ENCODE measurements at regions not wholly inside any gene's neighbourhood (a gene's known extent, or its start where the extent isn't known, plus 50 kb on each side); places are given as distances from the start of the nearest gene placed in this dataset.
"Not testable (repeated sequence)": the region's sequence is repeated elsewhere in the genome, so short reads cannot be mapped to it uniquely, and the experiment has no call there.

DNA sequence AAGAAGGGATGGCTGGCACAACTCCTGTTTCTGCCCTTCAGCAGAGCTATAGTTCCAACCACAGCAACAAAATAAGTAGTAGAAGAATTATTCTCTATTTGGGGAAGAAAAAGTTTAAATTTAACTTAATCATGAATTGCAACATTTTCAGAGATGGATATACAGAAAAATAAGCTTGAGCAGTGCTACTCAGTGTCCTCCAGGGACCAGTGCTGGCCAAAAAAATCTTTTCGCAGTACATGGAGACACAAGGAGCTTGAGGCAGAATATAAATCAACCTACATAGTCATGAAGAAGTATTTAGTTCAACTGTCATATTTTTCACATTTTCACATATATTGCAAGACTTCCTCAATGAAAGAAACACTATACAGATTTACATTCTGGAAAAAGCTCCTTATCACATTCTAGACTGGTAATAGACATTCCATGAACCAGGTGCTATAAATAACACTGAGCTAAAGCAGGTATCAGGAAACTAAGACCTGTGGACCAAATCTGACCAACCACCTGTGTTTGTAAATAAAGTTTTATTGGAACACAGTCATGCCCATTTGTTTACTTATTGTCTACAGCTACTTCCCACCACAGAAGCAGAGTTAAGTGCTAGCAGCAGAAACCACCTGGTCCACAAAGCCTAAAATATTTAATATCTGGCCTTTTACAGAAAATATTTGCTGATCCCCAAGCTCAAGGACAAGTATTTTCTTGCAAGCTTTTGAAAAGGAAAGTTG is 101.9 kb downstream of the RGS21 start:
- no peak for DNase-seq (ENCODE audit: low read depth in 3 of 3)

DNA sequence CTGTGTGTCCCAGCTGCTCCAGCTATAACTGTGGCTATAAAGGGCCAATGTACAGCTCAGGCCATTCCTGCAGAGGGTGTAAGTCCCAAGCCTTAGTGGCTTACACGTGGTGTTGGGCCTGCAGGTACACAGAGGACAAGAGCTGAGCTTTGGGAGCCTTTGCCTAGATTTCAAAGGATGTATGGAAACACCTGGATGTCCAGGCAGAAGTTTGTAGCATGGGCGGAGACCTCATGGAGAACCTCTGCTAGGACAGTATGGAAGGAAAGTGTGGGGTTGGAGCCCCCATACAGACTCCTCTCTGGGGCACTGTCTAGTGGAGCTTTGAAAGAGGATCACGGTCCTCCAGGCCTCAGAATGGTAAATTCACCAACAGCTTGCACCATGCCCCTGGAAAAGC is 113.9 kb downstream of the RGS21 start:
- no peak for DNase-seq (ENCODE audit: low read depth in 3 of 3)

DNA sequence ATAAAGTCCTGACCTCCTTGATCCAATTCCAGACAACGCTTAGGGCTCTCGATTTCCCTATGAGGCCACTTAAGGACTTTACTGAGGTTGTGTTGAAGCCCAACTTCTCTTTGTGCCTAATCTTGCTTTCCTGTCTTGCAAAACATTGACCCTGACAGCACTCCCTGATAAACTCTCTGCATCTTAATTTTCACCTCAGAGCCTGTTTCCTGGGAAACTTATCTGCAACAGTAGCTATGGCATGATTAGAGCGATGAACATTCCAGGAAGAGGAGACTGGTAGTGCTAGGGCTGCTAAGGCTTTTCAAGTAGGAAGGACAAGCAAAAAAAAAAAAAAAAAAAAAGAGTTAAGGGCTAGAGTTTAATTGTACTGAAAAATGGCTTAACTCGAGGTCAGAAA is 118.9 kb downstream of the RGS21 start:
- DNase-seq (ENCODE audit: low read depth in 3 of 3), result no peak

DNA sequence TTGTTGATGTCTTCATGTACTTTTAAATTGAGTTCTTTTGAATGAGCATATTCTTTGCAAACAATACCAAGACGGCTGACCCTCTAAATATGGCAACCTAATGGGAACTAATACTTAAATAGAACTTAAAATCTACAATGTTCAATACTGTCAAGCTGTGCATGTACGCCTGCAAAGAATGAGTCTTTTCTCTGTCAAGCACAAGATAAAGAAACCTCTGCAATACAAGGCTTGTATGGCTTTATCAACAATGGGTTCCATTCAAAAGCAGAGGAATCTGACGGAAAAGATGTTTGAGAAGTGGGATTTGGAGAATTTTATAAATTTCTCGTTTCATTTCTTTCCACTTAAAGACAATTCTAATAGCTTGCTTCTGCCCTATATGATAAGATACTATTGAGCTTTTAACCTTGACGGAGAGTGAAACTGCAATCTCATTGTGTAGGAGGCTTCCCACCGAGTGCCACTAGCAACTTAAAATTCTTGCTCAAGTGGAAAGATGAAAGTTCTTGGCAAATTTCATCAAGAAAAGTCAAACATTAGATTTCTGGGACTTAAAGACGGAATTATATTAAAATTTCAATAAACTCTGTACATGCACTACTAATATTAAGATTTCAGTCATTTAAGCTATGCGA is 119.8 kb downstream of the RGS21 start:
- DNase-seq (ENCODE audit: low read depth in 3 of 3), result no peak

DNA sequence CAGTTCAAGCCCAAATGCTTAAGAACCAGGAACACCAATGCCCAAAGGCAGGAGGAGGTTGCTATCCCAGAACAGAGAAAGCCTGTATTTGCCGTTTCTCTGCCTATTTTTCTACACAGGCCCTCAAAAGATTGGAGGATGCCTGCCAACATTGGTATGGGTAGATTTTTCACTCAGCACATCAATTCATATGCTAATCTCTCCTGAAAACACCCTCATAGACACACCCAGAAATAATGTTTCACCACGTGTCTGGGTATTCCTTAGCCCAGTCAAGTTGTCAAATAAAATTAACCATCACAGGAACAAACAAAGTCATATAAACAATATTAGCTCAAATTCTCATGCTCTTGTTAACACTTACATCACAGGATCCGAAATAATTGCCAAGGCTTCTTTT is 121.9 kb downstream of the RGS21 start:
- DNase-seq (ENCODE audit: low read depth in 3 of 3), result no peak

DNA sequence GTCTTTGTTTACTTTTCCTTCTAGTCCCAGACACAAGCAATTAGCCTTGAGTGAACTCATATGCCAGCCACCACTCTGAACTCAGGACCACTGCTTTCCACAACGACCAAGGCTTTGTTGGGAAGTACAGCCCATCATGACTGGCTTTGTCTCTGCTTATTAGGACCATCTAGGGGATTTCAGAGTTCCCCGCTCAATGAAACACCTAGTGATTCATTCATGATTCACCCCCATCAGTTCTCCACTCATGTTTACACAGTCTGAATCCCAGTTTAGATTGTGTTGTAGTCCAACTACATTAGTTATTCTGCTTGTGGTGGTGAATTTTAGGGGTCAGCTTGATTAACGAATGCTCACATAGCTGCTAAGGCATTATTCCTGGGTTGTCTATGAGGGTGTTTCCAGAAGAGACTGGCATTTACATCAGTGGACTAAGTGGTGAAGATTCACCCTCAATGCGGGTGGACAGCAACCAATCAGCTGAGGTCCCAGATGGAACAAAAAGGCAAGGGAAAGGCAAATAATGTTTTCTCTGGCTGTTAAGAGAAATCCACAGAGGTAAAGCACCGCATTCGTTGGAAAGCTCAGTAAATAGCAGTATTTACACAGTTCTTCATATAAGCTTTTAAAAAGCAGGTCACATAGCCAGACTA is 122.7 kb downstream of the RGS21 start:
- no peak for DNase-seq (ENCODE audit: low read depth in 3 of 3)

DNA sequence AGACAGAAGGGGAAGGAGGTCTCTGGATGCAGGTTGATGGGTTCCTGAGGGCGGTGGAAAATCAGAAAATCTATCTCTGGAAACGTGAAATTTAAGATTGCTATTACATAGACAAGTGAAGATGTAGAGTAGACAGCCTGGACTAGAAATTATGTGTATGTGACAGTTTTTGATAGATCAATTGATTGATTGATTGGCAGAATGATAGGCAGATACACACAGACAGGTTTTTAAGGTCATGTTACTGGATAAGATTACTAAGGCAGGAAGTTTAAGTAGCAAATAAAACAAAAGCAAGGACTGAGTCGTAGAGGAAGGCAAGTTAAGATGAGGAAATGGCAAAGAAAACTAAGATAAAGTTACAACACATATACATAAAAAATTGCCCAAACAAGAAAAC is 124.7 kb downstream of the RGS21 start:
- no peak for DNase-seq (ENCODE audit: low read depth in 3 of 3)

DNA sequence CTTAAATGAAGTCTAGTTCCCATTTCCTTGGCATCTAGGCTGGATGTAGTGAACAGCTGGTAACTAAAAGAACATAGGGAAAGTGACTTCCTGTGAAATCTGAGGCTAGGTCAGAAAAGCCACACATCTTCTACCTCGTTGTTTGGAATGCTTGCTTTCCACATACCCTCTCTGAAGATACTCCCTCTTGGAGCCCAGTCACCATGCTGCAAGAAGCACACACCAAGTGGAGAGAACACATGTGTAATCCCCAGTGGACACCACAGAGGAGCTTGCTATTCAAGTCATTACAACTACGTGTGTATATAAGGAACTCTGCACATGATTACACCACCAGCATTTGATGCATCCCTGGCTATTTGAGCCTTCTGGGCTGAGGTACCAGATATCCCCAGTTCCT is 125.9 kb downstream of the RGS21 start:
- no peak for DNase-seq (ENCODE audit: low read depth in 3 of 3)

DNA sequence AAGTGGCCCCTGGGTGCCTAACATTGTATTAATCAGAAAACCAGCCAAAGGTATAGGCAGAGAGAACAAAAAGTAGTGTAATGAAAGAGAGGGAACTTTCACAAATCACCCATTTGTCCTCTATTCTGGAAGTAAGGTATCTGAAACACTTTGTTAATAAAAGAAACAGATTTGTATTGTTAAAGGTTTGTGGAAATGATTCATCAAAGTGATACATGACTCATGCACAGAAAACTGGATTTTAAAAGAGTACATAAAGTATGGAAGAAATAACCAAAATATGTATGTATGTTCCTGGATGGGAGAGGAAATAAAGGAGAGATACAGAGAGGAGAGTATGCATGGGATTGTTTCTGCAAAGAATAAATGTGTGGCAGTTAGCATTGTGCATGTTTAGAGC is 126.8 kb downstream of the RGS21 start:
- DNase-seq (ENCODE audit: low read depth in 3 of 3), result no peak

DNA sequence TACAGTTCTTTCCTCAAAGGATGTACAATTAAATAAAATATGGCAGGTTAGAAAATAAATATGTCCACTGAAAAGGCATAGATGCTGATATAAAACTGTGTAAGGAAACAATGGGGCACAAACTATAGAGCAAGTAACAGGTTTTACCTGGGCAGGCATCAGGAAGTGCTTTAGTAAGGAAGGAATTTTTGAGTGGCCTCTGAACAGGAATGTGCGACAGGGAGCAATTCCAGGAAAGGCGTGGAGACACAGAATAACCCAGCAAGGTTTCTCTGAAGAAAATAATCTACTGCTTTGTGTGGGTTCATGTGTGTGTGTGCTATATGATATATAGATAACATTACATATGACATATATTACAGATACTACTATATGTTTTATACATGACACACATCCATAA is 128.4 kb downstream of the RGS21 start:
- DNase-seq (ENCODE audit: low read depth in 3 of 3), result no peak

DNA sequence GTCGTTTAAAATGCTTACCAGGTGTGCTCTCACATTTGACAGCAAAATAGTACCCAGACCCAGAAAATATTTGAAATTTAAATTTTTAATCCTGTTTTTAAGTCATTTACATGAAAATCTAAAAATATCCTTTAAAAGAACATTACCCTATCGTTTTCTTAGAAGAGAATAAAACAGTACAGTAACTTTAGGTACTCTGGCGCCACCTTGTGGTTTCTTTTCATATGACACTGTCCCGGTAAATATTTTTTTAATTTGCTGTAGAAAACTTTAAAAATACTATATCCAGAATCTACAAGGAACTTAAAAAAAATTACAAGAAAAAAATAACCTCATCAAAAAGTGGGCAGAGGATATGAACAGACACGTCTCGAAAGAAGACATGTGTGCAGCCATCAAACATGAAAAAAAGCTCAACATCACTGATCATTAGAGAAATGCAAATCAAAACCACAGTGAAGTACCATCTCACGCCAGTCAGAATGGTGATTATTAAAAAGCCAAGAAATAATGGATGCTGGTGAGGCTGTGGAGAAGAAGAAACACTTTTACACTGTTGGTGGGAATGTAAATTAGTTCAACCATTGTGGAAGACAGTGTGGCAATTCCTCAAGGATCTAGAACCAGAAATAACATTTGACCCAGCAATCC is 129.2 kb downstream of the RGS21 start:
- DNase-seq (ENCODE audit: low read depth in 3 of 3), result peak in 1 of 3 experiments; percentile 34

DNA sequence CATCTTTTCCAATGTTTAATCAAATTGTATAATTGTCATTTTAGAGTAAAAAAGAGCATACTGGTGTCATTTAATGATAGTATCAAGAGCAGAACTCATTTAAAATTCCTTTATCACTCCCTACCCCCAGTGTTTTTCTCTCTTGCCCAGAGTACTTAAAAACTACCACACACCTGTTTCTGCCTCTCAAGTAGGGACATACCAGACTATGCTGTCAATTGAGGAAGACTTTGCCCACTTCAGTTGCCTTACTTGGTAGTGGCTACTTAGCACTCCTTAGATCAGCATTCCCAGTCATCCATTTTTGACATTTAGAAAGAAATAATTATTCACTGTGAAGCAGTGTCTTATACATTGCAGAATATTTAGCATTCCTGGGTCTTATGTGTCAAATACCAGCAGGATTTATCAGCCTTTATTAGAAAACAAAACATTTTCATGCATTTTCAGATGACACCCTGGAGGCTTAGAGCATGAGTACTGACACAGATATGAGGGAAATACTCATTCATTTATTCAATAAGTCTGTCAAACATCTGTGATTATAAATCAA is 127.5 kb upstream of the RGS1 start:
- DNase-seq (ENCODE audit: low read depth in 3 of 3), result no peak

DNA sequence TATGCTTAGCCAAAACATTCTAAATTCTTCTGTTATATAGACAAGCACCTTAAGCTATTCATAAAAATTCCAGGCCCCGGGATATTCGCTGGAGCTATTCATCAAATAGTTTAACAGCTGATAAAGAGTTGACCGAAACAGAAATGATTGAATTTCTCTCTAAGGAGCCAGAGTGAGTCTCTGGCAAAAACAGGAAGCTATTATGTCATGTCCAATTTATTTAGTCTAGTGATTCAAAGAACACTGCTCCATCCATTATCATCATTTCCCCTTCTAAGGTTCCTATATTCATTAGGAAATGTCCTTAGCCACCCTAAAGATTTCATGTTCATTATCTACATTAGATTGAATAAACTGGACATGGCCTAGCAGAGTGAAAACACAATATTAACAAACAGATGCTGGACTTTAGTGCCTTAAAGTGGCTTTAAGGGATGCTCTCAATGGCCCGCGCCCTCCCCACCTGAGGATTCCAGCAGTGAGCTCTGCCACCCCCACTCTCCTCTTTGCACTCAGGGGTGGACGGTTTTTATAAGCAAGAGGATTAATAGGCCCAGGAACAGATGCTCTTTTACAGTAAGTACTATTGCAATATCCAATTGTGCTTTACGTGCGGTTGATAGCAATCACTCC is 122.1 kb upstream of the RGS1 start:
- no peak for DNase-seq (ENCODE audit: low read depth in 3 of 3)

DNA sequence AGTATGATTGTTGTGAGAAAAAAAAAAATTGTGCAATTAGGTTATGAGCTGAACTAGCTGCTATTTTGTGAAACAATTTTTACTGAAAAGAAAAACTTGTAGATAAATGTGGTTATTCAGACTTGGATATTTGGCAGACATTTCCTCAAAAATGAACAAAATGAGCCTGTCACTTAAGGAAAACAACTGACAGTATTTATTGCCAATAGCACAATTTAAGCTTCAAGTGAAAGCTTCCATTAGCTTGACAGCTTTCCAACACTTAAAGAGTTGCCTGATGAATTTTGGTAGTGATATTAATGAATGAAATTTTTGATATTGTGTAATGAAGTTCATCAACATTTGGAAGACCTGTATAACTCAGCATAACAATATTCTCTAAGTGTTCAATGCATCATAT is 116.1 kb upstream of the RGS1 start:
- no peak for DNase-seq (ENCODE audit: low read depth in 3 of 3)

DNA sequence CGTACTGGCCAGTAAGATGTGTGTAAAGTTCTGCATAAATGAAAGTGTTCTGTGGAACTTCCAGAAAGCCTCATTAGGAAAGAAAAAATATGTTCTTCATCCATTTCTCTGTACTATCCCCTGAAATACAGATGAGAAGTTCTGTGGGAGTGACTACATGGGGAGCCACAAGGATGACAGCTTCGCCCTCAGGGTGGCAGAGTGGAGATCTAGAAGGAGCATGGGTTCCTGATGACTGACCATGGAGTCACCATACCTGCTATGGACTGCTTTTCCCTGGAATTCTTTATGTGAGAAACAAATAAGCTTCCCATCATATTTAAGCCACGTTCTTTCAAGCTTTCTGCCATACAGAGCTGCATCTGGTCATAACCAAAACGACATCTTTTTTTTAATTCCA is 113.9 kb upstream of the RGS1 start:
- DNase-seq (ENCODE audit: low read depth in 3 of 3), result no peak

DNA sequence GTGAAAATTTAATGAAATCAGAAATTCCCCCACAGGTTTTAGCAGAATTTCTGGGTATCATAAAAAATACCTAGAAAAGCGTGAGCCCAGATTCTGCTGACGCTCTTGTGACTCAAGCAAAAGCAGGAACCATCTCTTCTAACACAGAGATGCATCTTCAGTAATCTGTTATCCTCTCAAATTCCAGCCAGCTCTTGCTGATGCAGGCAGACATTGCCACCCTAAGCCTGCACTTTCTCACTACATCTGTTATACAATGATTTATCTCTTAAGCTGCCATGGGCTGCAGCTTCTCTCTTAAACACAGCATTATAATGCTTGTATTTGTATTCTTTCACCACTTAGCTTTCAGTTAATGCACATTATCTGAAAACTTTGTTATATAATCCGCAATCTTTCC is 113.0 kb upstream of the RGS1 start:
- DNase-seq (ENCODE audit: low read depth in 3 of 3), result no peak

DNA sequence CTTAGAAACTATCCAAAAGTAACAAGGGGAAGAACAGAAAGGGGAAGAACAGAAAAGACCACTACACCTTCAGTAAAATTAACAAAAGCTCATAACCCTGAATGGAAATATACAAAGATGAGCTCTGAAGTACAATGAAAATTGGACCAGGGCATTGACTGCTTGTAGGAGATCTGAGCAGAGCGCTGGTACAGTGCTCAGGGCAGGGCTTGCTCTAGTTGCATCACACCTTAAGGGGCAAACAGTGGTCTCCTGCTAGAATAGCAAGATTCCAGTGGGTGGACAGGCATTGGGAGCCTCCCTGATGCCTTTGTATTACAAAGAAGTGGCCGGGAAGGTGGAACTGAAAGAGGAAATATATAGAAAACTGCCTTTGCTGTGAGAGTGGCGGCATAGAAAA is 111.9 kb upstream of the RGS1 start:
- no peak for DNase-seq (ENCODE audit: low read depth in 3 of 3)

DNA sequence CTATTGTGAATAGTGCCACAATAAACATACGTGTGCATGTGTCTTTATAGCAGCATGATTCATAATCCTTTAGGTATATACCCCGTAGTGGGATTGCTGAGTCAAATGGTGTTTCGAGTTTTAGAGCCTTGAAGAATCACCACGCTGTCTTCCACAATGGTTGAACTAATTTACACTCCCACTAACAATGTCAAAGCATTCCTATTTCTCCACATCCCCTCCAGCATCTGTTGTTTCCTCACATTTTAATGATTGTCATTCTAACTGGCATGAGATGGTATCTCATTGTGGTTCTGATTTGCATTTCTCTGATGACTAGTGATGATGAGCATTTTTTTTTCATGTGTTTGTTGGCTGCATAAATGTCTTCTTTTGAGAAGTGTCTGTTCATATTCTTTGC is 110.4 kb upstream of the RGS1 start:
- DNase-seq (ENCODE audit: low read depth in 3 of 3), result not testable (repeated sequence)

DNA sequence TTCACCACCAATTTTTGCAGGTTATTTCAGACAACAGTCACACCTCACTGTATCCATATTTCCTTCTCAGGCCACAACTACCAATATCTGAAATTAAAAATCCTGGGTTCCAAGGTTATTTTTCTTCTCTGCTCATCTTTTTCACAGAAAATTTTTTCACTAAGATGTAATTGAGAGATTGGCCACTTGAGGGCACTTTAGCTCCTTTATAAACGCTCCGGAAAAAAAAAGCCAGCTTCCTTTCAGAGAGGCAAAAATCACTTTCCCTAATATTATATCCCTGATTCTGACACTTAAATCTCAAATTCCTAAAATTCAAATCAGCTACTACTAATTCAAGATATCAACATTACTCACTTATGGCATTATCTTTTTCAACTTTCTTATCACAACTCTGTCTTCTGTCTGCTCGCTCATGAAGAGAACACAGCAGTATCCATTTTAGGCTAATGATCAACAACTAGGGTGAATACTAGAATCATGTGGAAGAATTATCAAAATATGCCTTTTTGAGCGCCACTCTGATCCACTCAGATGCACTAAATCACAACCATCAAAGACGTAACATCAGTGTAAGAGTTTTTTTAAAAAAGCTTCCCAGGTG is 101.4 kb upstream of the RGS1 start:
- no peak for DNase-seq (ENCODE audit: low read depth in 3 of 3)

DNA sequence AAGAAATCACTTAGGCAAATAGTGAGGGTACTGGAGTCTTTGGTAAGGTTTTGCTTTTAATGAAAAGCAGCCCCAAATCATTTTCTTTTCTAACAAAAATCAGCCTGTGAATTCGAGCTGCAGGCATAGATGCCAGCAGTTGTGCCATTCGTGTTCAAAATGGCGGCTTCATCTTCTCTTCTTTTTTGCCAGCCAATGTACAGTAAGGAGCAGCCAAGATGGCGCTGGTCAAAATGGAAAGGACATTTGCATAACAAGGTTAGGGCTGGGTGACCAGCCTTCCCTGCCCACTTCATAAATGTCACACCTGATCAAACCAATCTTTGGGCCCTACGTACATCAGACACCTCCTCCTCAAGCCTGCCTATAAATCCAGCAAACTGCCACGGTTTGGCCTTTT is 100.2 kb upstream of the RGS1 start:
- no peak for DNase-seq (ENCODE audit: low read depth in 3 of 3)

DNA sequence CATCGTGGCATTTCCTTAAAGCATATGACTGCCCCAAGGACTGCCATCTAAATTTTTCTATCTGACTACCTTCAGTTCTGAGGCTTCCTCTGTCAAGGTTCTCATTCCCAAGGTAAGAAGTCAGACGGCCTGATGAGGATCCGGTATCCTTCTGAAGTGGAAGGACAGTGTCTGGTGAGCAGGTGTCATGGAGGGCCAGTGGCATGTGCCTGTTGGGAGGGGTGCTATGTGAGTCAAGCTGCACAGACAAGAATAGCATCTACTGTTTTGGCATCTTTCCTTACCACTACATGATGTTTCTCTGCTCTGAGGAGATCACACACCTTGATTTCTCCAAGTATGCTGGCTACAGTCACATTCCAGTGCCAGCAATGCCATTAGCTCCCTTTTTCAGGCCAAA is 99.6 kb upstream of the RGS1 start:
- no peak for DNase-seq (ENCODE audit: low read depth in 3 of 3)
